Hematopoietic multipotent progenitor cell (in vitro differentiated cells): ENCODE measurements at regions not wholly inside any gene's neighbourhood (a gene's known extent, or its start where the extent isn't known, plus 50 kb on each side); places are given as distances from the start of the nearest gene placed in this dataset.
"Not testable (repeated sequence)": the region's sequence is repeated elsewhere in the genome, so short reads cannot be mapped to it uniquely, and the experiment has no call there.

Source experiments
- DNase-seq, 3 donors: peaks; one replicate each; pipeline ENCODE4 v3.0.0-alpha.2; 2011 to 2015; ENCODE audit warnings: low read depth in 2 of 3, low spot score in 2 of 3

DNA sequence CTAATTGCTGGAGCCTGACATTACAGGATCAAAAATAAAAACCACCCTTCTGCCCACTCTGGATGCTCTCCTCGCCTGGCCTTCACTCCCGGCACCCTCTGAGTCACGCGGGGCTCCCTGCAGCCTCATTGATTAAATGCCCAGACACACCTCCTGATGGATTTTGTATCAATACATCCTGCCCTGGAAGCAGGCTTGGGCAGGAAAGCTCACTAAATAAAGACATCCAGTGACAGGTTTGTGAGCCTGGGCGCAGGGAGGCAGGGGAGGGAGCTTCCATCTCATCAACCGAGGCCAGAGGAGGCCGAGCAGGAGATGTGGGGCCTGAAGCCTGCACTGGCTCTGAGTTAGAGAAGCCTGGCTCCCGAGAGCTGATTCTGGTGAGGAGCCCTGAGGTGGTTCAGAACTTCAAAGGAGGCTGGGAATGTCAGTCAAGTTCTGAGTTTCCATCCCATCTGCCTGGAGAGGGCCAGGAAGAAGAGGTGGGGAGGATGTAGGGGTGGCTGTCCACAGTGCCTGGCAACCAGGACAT lies 318.6 kb downstream of the ADGRD1 start:
- DNase-seq, result not testable (repeated sequence)

DNA sequence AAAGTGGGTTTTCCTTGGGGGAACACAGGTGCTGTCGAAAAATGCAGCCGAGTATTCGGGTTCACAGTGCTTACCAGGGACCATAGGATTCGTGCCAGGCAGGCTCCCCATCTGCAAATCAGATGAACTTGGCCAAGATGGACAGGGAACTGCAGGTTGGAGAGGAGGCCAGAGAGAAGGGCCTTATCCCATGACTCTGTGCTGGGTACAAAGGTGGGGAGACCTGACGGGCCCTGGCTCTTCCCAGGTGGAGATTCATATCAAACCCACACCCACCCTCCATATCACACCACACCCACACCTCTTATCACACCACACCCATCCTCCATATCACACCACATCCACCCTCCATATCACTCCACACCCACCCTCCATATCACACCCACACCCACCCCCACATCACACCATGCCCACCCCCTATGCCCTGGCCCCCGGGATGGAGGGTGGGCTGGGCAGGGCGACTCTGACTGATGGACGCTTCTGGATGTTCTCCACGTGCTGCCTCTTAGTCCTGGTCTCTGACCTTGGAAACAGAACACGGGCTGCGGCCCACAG lies 319.7 kb downstream of the ADGRD1 start:
- DNase-seq, result no peak

DNA sequence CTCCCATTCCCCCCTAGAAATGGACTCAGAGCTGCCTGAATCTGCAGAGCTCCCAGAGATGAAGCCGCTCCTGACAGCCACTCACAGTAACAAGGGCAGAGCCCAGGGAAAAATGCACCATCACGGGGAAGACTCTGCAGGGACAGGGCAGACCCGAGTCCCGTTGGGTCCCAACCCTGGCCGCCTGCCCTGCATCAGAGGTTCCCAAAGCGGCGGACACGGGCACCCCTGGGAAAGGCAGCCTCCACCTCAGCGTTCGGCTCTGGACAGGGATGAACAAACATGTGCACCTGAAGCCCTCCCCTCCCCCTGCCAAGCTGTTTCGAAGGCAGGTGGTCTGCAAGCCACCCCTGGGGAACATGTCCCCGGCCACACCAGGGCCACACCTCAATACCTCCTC lies 320.4 kb downstream of the ADGRD1 start:
- DNase-seq, result no peak

GRCh38 chr12:131274906-131275305 lies 321.2 kb downstream of the ADGRD1 start:
- no peak for DNase-seq

GRCh38 chr12:131275824-131276223 lies 322.1 kb downstream of the ADGRD1 start:
- no peak for DNase-seq

- no peak for DNase-seq
These were observed 322.9 kb downstream of the ADGRD1 start for GRCh38 chr12:131276501-131277185.

GRCh38 chr12:131277186-131278091 lies 323.7 kb downstream of the ADGRD1 start:
- not testable (repeated sequence) for DNase-seq

- DNase-seq, result not testable (repeated sequence)
These were observed 324.9 kb downstream of the ADGRD1 start for GRCh38 chr12:131278451-131279115.

GRCh38 chr12:131279281-131279921 lies 325.7 kb downstream of the ADGRD1 start:
- DNase-seq, result no peak

DNA sequence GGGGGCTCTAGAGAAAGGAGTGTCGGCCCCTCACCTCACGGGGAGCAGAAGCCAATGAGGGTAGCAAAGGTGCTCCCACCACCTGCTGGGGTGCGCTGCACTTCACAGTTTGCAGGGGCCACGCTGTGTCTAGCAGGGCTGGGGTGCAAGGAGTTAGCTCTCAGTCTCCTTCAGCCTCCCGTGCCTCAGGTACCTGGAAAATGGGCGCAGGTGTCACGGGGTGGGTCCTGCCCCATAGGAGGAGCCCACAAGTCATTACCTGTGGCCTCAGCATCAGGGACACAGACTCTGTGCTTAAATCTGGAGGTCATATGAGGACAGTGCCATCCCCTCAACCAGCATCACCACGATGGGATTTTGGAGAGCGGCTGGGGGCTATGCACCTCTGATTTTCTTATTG lies 326.7 kb downstream of the ADGRD1 start:
- DNase-seq, result no peak

DNA sequence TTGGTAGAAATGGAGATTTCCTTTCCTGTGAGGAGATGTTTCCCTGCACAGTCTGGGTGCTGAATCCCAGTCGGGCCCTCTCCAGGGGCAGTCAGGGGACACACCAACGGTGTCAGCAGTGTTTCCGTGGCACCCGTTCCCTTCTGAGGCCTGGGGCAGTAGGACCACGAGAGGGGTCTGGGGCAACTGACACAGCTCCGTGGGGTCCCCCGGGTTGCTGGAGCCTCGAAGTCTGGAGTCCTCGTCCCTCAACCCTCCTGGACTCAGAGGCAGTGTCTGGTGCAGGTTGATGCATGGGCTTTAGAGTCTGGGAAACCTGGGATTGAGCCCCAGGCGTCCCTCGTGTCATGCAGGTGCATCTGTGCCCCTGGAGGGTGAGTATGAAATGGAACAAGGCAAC lies 327.3 kb downstream of the ADGRD1 start:
- DNase-seq, result no peak

- DNase-seq, result no peak
These were observed 328.8 kb downstream of the ADGRD1 start for GRCh38 chr12:131282292-131283080.

GRCh38 chr12:131283191-131283861 lies 329.6 kb downstream of the ADGRD1 start:
- no peak for DNase-seq

DNA sequence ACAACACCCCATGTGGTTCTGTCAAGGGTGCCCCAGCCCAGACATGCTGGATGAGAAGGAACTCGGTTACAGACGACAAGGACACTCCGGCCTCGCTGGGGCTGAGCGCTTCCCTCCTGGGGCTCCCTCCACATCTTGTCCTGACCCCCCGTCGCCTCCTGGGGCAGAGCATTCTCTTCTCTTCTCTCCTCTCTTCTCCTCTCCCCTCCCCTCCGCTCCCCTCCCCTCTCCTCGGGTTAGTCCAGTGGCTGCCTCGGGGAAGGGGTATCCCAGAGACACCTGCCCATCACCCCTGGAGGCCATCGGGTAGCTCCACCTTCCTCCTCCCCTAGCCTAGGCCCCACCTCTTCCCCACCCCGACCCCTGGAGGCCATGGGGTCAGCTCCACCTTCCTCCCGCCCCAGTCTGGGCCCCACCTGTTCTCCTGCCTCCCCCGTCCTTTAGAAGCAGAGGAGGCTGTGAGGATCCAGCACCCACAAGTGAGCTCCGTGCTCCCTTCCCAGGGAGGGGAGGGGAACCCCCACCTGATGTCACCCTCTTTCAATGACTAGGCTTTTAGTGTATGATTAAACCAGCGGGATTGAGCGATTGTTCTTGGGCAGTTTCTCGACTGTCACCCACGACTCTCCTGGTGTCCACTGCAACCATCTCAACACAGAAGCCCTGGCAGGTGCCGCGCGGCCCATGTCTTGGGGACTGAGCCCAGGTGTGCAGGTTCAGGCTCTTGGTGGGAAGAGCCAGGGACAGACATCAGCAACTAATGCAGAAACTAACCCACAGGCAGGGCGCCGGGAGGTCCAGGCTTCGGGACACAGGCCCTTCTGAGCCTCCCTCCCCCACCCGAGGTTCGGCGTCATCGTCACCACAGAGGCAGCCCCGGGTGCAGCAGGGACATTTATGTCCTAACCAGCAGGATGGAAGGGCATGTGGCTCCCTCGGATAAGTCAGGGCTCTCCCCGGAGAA lies 330.4 kb downstream of the ADGRD1 start:
- DNase-seq, result not testable (repeated sequence)

- not testable (repeated sequence) for DNase-seq
These were observed 331.5 kb downstream of the ADGRD1 start for GRCh38 chr12:131284954-131285904.

- not testable (repeated sequence) for DNase-seq
These were observed 332.2 kb downstream of the ADGRD1 start for GRCh38 chr12:131285905-131286295.

- not testable (repeated sequence) for DNase-seq
These were observed 332.6 kb downstream of the ADGRD1 start for GRCh38 chr12:131286301-131286700.
